ENCODE measurements at regions not wholly inside any gene's neighbourhood (a gene's known extent, or its start where the extent isn't known, plus 50 kb on each side); places are given as distances from the start of the nearest gene placed in this dataset.

DNA sequence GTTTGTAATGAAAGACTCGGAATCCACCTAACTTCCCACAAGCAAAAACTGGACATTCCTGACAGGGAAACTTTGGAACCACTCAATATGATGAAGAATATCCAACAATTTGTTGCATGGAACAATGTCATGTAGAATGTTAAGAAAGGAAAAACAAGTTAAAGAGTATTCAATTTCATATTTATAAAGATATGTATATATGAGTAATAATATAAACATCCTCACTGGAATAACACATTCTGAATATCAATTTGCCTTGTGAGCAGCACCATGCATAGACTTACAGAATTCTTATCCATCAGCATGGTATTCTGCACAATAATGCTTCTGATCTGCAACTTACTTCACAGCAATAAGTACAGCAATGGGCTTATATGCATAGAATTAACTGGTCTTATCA, 650.3 kb downstream of the SEMA5A start:
- DNase-seq (ENCODE audit: low read depth in 1 of 2, low spot score in 2 of 2) (no peak), FAIRE-seq (no peak)
- H3K9ac ChIP-seq (replicated peaks in 1 of 4; ENCODE audit: extremely low read depth in 1 of 4, low read depth in 3 of 4, low read length in 3 of 4), result no peak overlapping the region
- H3K79me2 ChIP-seq (ENCODE audit: control insufficient read depth in 1 of 2, insufficient read depth in 2 of 2, low read length in 2 of 2), result no peaks in the 10 kb centered on the region
- no peaks in the 10 kb centered on the region for H3K23me2 ChIP-seq (ENCODE audit: low read depth, low read length)
- H2BK120ac ChIP-seq (replicated peaks; ENCODE audit: low read depth, low read length), result no peak overlapping the region
- H3K9me3 ChIP-seq (ENCODE audit: insufficient read depth in 2 of 2, low read depth in 1 of 2, low read length in 1 of 2), result no peaks in the 10 kb centered on the region
- H4K91ac ChIP-seq (replicated peaks; ENCODE audit: insufficient read length, low read length), result no peak overlapping the region
- ChIA-PET CTCF (ENCODE audit: partially characterized antibody) (interaction anchor here (1.4 kb wide), 1 partner anchor 13 kb away, joined by 7 read pairs; no protein-coding TSS in a partner anchor), POLR2A (ENCODE audit: partially characterized antibody) (no interaction called here)
- no peak overlapping the region for H4K8ac ChIP-seq (ENCODE audit: extremely low read depth, insufficient read depth, low read length)
- no peaks in the 10 kb centered on the region for H3K79me1 ChIP-seq (ENCODE audit: low read depth, low read length)
- H2BK5ac ChIP-seq (ENCODE audit: low read depth, low read length), result no peak overlapping the region
- H3K4ac ChIP-seq (replicated peaks; ENCODE audit: insufficient read length, low read depth, low read length), result no peak overlapping the region
- no peak overlapping the region for H2AFZ ChIP-seq (ENCODE audit: low read length)
- 85% methylated on average over 1 of the region's 1 CpG; no CpG with 5 or more reads in 1 of the 2 experiments for WGBS, 2 experiments (ENCODE audit: extremely low coverage in 1 of 2, insufficient coverage in 1 of 2, insufficient read length in 1 of 2, insufficient replicate concordance in 2 of 2, low coverage in 1 of 2, low lambda C conversion rate in 2 of 2, missing lambda C conversion rate in 1 of 2)
- no peak overlapping the region for H4K5ac ChIP-seq (ENCODE audit: insufficient read length, low read depth, low read length)
- no peak overlapping the region for H3K4me2 ChIP-seq (ENCODE audit: insufficient read depth in 1 of 2, low read depth in 2 of 2, low read length in 2 of 2)
- H3K14ac ChIP-seq (ENCODE audit: insufficient read length), result no peak overlapping the region
- H3K23ac ChIP-seq (ENCODE audit: insufficient read length), result no peak overlapping the region
- H3K18ac ChIP-seq (ENCODE audit: extremely low read depth, low read length), result no peak overlapping the region
- H3K36me3 ChIP-seq (ENCODE audit: control insufficient read depth in 2 of 4, insufficient read depth in 4 of 4, low read length in 3 of 4), result no peaks in the 10 kb centered on the region
- no peak overlapping the region for H2BK20ac ChIP-seq (ENCODE audit: low read length)
- H3K4me3 ChIP-seq (ENCODE audit: extremely low read depth in 1 of 4, insufficient read depth in 2 of 4, low read depth in 3 of 4, low read length in 4 of 4), result no peak overlapping the region
- H2BK15ac ChIP-seq (ENCODE audit: low read length), result no peak overlapping the region
- H3K27me3 ChIP-seq (replicated peaks in 1 of 4; ENCODE audit: control insufficient read depth in 3 of 4, extremely low read depth in 1 of 4, insufficient read depth in 3 of 4, low read length in 3 of 4), result no peaks in the 10 kb centered on the region
- H4K20me1 ChIP-seq (replicated peaks in 1 of 2; ENCODE audit: control insufficient read depth in 1 of 2, insufficient read depth in 2 of 2, low read length in 2 of 2), result no peaks in the 10 kb centered on the region
- no peak overlapping the region for H3K27ac ChIP-seq (ENCODE audit: low read depth, low read length)
- no peak overlapping the region for H2AK5ac ChIP-seq (ENCODE audit: low read depth, low read length)
- no peak overlapping the region for H2BK12ac ChIP-seq (ENCODE audit: low read depth, low read length)
- no peaks in the 10 kb centered on the region for H3K4me1 ChIP-seq (replicated peaks in 1 of 4; ENCODE audit: control insufficient read depth in 3 of 4, insufficient read depth in 4 of 4, low read length in 3 of 4)
- H3K56ac ChIP-seq (replicated peaks; ENCODE audit: insufficient read length, low read depth, low read length), result no peak overlapping the region
- no peak for TF ChIP-seq TAF1 (IDR thresholded peaks at IDR 0.05; ENCODE audit: low read depth, low read length)
- TF ChIP-seq TEAD4 (IDR thresholded peaks at IDR 0.05; ENCODE audit: low read depth, low read length), result no peak
- no peak for TF ChIP-seq BACH1 (IDR thresholded peaks at IDR 0.05; ENCODE audit: low read length)
- TF ChIP-seq, protein P1, sequence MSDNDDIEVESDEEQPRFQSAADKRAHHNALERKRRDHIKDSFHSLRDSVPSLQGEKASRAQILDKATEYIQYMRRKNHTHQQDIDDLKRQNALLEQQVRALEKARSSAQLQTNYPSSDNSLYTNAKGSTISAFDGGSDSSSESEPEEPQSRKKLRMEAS (IDR thresholded peaks at IDR 0.05), result no peak
- TF ChIP-seq KDM4A (IDR thresholded peaks at IDR 0.05; ENCODE audit: low read depth, low read length, severe bottlenecking), result no peak
- no peak for TF ChIP-seq TCF12 (IDR thresholded peaks at IDR 0.05; ENCODE audit: low read depth, low read length)
- no peak for TF ChIP-seq KDM1A (IDR thresholded peaks at IDR 0.05; ENCODE audit: borderline replicate concordance, low read length)
- no peak for TF ChIP-seq RXRA (IDR thresholded peaks at IDR 0.05; ENCODE audit: insufficient read depth, low read depth, low read length)
- TF ChIP-seq POU5F1 (IDR thresholded peaks at IDR 0.05; ENCODE audit: low read depth, low read length), result no peak
- no peak for TF ChIP-seq SP2 (IDR thresholded peaks at IDR 0.05; ENCODE audit: low read length)
- TF ChIP-seq, protein P2, sequence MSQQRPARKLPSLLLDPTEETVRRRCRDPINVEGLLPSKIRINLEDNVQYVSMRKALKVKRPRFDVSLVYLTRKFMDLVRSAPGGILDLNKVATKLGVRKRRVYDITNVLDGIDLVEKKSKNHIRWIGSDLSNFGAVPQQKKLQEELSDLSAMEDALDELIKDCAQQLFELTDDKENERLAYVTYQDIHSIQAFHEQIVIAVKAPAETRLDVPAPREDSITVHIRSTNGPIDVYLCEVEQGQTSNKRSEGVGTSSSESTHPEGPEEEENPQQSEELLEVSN (IDR thresholded peaks at IDR 0.05), result no peak
- no peak for TF ChIP-seq ASH2L (IDR thresholded peaks at IDR 0.05; ENCODE audit: low read length)
- TF ChIP-seq GTF2F1 (IDR thresholded peaks at IDR 0.05; ENCODE audit: borderline replicate concordance, low read depth, low read length), result no peak
- TF ChIP-seq JUND (IDR thresholded peaks at IDR 0.05; ENCODE audit: low read length), result no peak
- no peak for TF ChIP-seq YY1 (IDR thresholded peaks at IDR 0.05; ENCODE audit: low read depth, low read length)
- TF ChIP-seq NRF1 (IDR thresholded peaks at IDR 0.05; ENCODE audit: low read depth, low read length), result no peak

All from H1 (cell line).